ENCODE measurements at regions not wholly inside any gene's neighbourhood (a gene's known extent, or its start where the extent isn't known, plus 50 kb on each side); places are given as distances from the start of the nearest gene placed in this dataset.

GRCh38 chr7:81887098-81888090 is 117.5 kb upstream of the HGF start:
- TF ChIP-seq CTCF (IDR thresholded peaks at IDR 0.05) (no peak), POLR2AphosphoS5 (IDR thresholded peaks at IDR 0.05) (no peak), POLR2A (IDR thresholded peaks at IDR 0.05) (no peak), EP300 (IDR thresholded peaks at IDR 0.05) (no peak)

Measured in suprapubic skin (tissue), 4 donors.